CD4-positive, alpha-beta T cell treated with Interferon alpha-2 for 1 hour (primary cell): ENCODE measurements at regions not wholly inside any gene's neighbourhood (a gene's known extent, or its start where the extent isn't known, plus 50 kb on each side); places are given as distances from the start of the nearest gene placed in this dataset.
"Not testable (repeated sequence)": the region's sequence is repeated elsewhere in the genome, so short reads cannot be mapped to it uniquely, and the experiment has no call there.

Experiments
- DNase-seq, 2 donors: peaks; one replicate each; pipeline ENCODE4 v3.0.0-alpha.2; 2020 to 2022

GRCh38 chr3:22714749-22715148 is 488.4 kb upstream of the UBE2E2 start:
- DNase-seq, result no peak

DNA sequence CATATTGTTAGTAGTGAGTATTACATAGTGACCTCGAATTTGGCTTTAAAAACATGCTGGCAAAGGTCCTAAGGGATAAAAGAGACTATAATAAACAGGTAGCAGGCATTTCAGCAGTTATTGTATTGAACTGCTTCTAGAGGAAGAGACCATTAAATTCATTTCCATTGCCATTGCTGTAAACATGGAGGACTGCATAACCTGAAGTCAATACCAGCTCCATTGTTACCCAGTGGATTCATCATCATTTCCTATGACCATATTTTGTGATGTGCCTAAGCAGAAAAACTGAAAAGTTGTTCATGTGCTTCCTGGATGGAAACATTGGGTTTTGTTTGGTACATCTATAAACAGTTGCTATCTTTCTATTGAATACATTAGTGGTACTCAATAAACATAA is 482.5 kb upstream of the UBE2E2 start:
- no peak for DNase-seq

GRCh38 chr3:22724420-22724819 is 478.7 kb upstream of the UBE2E2 start:
- DNase-seq, result no peak

GRCh38 chr3:22728406-22728805 is 474.7 kb upstream of the UBE2E2 start:
- DNase-seq, result no peak

GRCh38 chr3:22729212-22729611 is 473.9 kb upstream of the UBE2E2 start:
- DNase-seq, result no peak

GRCh38 chr3:22729981-22730380 is 473.1 kb upstream of the UBE2E2 start:
- DNase-seq, result no peak

- no peak for DNase-seq
Measured at GRCh38 chr3:22730701-22731100, 472.4 kb upstream of the UBE2E2 start.

DNA sequence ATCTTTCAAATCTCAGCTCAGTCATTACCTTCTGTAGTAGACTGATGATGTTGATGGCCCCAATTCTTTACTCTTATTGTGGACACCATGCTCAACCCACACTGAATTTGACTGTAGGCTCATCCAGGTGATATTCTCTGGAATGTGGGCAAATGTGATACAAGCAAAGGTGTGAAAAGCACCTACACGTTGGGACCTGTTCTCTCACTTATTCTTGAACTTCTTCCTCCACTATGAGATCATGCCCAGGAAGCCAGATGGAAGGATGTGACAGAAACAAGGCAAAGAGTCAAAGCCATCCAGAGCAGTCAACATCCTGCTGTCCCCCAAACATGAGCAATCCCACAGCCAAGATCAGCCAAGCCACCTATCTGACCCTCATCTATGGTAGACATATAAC is 471.2 kb upstream of the UBE2E2 start:
- DNase-seq, result no peak

GRCh38 chr3:22732641-22733040 is 470.5 kb upstream of the UBE2E2 start:
- no peak for DNase-seq

GRCh38 chr3:22734207-22734606 is 468.9 kb upstream of the UBE2E2 start:
- no peak for DNase-seq

DNA sequence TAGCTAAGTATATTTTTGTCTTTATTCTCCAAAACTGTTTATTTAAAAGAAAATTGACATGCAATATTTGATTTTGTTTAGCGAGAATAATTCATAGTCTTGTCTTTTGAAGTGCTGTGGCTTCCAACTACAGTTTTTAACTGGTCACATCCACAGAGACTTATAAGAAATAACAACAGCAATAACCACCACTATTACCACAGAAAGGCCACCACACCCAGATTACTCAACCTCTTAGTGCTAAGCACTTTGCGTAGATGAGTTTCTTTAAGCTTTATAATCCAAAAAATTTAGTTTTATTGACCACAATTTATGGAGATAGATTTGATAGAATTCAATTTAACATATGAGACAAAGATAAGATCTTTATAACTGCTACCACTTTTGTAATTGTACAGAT is 468.4 kb upstream of the UBE2E2 start:
- no peak for DNase-seq

GRCh38 chr3:22735373-22735772 is 467.8 kb upstream of the UBE2E2 start:
- DNase-seq, result no peak

GRCh38 chr3:22743386-22743785 is 459.7 kb upstream of the UBE2E2 start:
- not testable (repeated sequence) for DNase-seq

- DNase-seq, result no peak
Measured at GRCh38 chr3:22745321-22745720, 457.8 kb upstream of the UBE2E2 start.

DNA sequence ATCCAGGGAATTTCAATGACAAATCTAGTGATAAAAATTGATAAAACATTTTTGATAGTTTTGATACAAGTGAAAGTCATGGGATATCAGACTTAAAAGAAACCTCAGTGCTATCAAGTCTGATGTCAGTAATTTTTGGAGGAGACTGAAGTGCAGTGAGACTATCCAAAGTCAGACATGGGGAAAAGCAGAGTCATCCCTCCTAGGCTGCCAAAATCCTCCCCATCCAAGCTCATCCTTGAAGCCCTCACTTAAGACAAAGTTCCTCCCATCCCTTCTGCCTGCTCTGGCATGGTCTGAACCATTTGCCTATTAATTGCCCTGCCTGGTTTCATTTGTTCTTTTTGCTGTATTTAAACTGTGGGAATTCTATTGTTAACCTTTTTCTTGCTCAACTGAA is 456.9 kb upstream of the UBE2E2 start:
- no peak for DNase-seq

GRCh38 chr3:22748453-22749045 is 454.6 kb upstream of the UBE2E2 start:
- no peak for DNase-seq

GRCh38 chr3:22759636-22760310 is 443.4 kb upstream of the UBE2E2 start:
- no peak for DNase-seq

DNA sequence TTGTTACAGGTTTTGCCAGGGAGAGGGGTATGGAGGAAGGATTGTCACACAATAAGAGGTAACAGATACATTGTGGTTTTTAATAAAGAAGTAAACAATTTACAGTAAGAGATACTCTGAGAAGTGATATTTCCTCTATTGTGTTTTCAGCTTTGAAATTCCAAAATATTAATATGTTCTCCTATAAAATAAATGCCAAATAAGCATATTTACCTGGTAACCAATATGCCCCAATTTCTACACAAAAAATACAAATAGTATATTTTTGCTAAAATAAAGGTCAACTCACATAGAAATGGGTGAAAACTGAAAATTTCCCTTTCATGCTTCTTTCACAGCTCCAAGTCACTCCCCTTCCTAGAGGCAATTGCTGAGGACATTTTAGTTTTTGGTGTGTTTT is 437.4 kb upstream of the UBE2E2 start:
- no peak for DNase-seq

GRCh38 chr3:22777834-22778233 is 425.3 kb upstream of the UBE2E2 start:
- no peak for DNase-seq

DNA sequence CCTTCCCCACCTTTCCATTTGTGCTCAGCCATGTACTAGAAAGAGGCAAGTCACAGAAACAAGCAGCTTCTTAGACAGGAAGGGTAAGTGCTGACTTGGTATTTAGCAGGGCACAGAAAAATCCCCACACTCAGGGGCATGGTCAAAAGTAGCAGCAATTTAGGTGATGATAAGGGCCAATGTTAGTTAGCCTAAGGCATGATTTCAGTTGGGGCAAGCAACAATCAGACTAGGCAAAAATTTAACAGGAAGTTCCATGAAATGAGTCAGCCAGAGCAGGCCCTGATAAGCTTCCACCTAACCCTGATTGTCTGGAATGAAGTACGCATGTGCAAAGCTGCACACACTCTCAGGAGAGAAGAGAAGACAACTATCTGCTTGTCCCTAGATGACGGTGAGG is 423.4 kb upstream of the UBE2E2 start:
- DNase-seq, result no peak

- DNase-seq, result no peak
Measured at GRCh38 chr3:22792533-22792932, 410.6 kb upstream of the UBE2E2 start.

GRCh38 chr3:22795917-22796316 is 407.2 kb upstream of the UBE2E2 start:
- no peak for DNase-seq

DNA sequence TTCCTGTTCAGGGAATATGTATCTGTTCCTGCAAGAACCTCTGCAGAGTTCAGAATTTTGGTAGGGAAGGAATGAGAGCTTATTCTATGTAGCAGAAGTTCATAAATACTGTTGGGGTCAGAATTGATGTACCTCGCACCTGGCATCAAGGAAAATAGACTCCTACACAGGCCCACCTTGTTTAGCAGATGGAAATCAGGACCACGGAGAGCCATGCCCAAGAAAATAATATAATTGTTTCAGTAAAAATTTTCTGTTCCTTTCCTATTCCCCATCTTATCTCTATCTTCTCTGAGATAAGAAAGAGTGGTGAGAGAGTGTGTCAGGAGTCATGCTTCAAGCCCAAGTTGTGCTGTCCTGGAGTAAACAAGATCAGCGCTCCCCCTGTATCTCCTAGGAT is 404.7 kb upstream of the UBE2E2 start:
- no peak for DNase-seq

GRCh38 chr3:22819209-22819608 is 383.9 kb upstream of the UBE2E2 start:
- DNase-seq, result no peak

GRCh38 chr3:22835041-22835440 is 368.1 kb upstream of the UBE2E2 start:
- DNase-seq, result no peak
